H1 (cell line): ENCODE measurements at regions not wholly inside any gene's neighbourhood (a gene's known extent, or its start where the extent isn't known, plus 50 kb on each side); places are given as distances from the start of the nearest gene placed in this dataset.

Experiments used
- CTCF ChIA-PET: fragments of 300-600 bp; sonication (Branson Sonifier 250); formaldehyde crosslinking; loops from one replicate; lab custom pipeline; 2021; ENCODE audit not compliant: partially characterized antibody; lab: Charles Lee
- POLR2A ChIA-PET: fragments of 300-600 bp; sonication (Branson Sonifier 250); formaldehyde crosslinking; loops from one replicate; lab custom pipeline; 2021; ENCODE audit warnings: inconsistent platforms; ENCODE audit not compliant: partially characterized antibody; lab: Charles Lee
- DNase-seq, 2 experiments: peaks; one replicate each; pipeline versions ENCODE4 v3.0.0 to v3.0.0-alpha.2; 2010 to 2022; ENCODE audit warnings: low spot score in 2 of 2, low read depth in 1 of 2, mixed read lengths in 1 of 2
- FAIRE-seq: peaks from 2 replicates; lab custom pipeline; 2011; peaks lifted over from hg19 to GRCh38; lab: Jason Lieb, UNC
- H2AFZ ChIP-seq: 2 replicates; pipeline ENCODE4 v1.8.1; 2012; ENCODE audit warnings: low read length, inconsistent platforms
- H2AK5ac ChIP-seq: 2 replicates; pipeline ENCODE4 v1.6.1; 2013; ENCODE audit warnings: low read depth, low read length
- H2BK120ac ChIP-seq: replicated peaks from 2 replicates; pipeline ENCODE3; 2013; ENCODE audit warnings: low read depth, low read length, inconsistent platforms
- H2BK12ac ChIP-seq: 2 replicates; pipeline ENCODE4 v1.6.1; 2013; ENCODE audit warnings: low read depth, low read length
- H2BK15ac ChIP-seq: 2 replicates; pipeline ENCODE4 v1.6.1; 2013; ENCODE audit warnings: low read length
- H2BK20ac ChIP-seq: 2 replicates; pipeline ENCODE4 v1.6.1; 2013; ENCODE audit warnings: low read length
- H2BK5ac ChIP-seq: 2 replicates; pipeline ENCODE4 v1.6.1; 2013; ENCODE audit warnings: low read depth, low read length
- H3K14ac ChIP-seq: 2 replicates; pipeline ENCODE4 v1.6.1; 2013; ENCODE audit warnings: inconsistent platforms; ENCODE audit not compliant: insufficient read length
- H3K18ac ChIP-seq: 2 replicates; pipeline ENCODE4 v1.6.1; 2013; ENCODE audit warnings: low read length; ENCODE audit errors: extremely low read depth
- H3K23ac ChIP-seq: 2 replicates; pipeline ENCODE4 v1.6.1; 2013; ENCODE audit warnings: inconsistent platforms; ENCODE audit not compliant: insufficient read length
- H3K23me2 ChIP-seq: 2 replicates; pipeline ENCODE4 v1.6.1; 2013; ENCODE audit warnings: low read depth, low read length
- H3K27ac ChIP-seq: 2 replicates; pipeline ENCODE4 v1.6.1; 2011; ENCODE audit warnings: low read depth, low read length, inconsistent platforms
- H3K27me3 ChIP-seq, 4 experiments: replicated peaks in 1 of 4; 1 replicate in 1 of 4; 2 replicates in 3 of 4; pipeline versions ENCODE4 v1.6.1 to v1.8.1; 2011 to 2013; ENCODE audit warnings: low read length in 3 of 4, mild to moderate bottlenecking in 3 of 4, inconsistent platforms in 2 of 4, mixed read lengths in 2 of 4, moderate library complexity in 1 of 4; ENCODE audit not compliant: control insufficient read depth in 3 of 4, insufficient read depth in 3 of 4; ENCODE audit errors: extremely low read depth in 1 of 4
- H3K36me3 ChIP-seq, 4 experiments: 2 replicates each; pipeline versions ENCODE4 v1.6.1 to v1.8.1; 2011 to 2013; ENCODE audit warnings: mild to moderate bottlenecking in 4 of 4, low read length in 3 of 4, moderate library complexity in 2 of 4, control low read depth in 1 of 4, inconsistent platforms in 1 of 4; ENCODE audit not compliant: insufficient read depth in 4 of 4, control insufficient read depth in 2 of 4
- H3K4ac ChIP-seq: replicated peaks from 2 replicates; pipeline ENCODE3; 2013; ENCODE audit warnings: low read length, low read depth, mixed read lengths, inconsistent platforms; ENCODE audit not compliant: insufficient read length
- H3K4me1 ChIP-seq, 4 experiments: replicated peaks in 1 of 4; 1 replicate in 1 of 4; 2 replicates in 3 of 4; pipeline versions ENCODE4 v1.6.1 to v1.8.1; 2011 to 2013; ENCODE audit warnings: low read length in 3 of 4, inconsistent platforms in 2 of 4, mixed read lengths in 1 of 4; ENCODE audit not compliant: insufficient read depth in 4 of 4, control insufficient read depth in 3 of 4
- H3K4me2 ChIP-seq, 2 experiments: 2 replicates each; pipeline versions ENCODE4 v1.6.1 to v1.8.1; 2011 to 2013; ENCODE audit warnings: low read depth in 2 of 2, low read length in 2 of 2, control low read depth in 1 of 2, inconsistent platforms in 1 of 2, mild to moderate bottlenecking in 1 of 2; ENCODE audit not compliant: insufficient read depth in 1 of 2
- H3K4me3 ChIP-seq, 4 experiments: fragments of 200-600, 300-600 bp in 1 of 4; sonication (generic), shearing (Covaris generic), sonication (Bioruptor Twin) in 1 of 4; 2 replicates each; pipeline versions ENCODE4 v1.5.1 to v1.8.1; 2011 to 2016; ENCODE audit warnings: low read length in 4 of 4, low read depth in 3 of 4, control low read depth in 2 of 4, inconsistent platforms in 2 of 4, mild to moderate bottlenecking in 2 of 4, mixed read lengths in 1 of 4, moderate library complexity in 1 of 4; ENCODE audit not compliant: insufficient read depth in 2 of 4; ENCODE audit errors: extremely low read depth in 1 of 4
- H3K56ac ChIP-seq: replicated peaks from 2 replicates; pipeline ENCODE3; 2013; ENCODE audit warnings: low read depth, mild to moderate bottlenecking, mixed read lengths, low read length, inconsistent platforms; ENCODE audit not compliant: insufficient read length
- H3K79me1 ChIP-seq: 2 replicates; pipeline ENCODE4 v1.6.1; 2013; ENCODE audit warnings: low read depth, low read length, control low read depth
- H3K79me2 ChIP-seq, 2 experiments: 2 replicates each; pipeline versions ENCODE4 v1.6.1 to v1.8.1; 2012 to 2013; ENCODE audit warnings: low read length in 2 of 2, mild to moderate bottlenecking in 2 of 2, inconsistent platforms in 1 of 2; ENCODE audit not compliant: insufficient read depth in 2 of 2, control insufficient read depth in 1 of 2
- H3K9ac ChIP-seq, 4 experiments: replicated peaks in 1 of 4; 1 replicate in 1 of 4; 2 replicates in 3 of 4; pipeline versions ENCODE4 v1.6.1 to v1.8.1; 2011 to 2013; ENCODE audit warnings: low read depth in 3 of 4, low read length in 3 of 4, control low read depth in 2 of 4, mild to moderate bottlenecking in 2 of 4, moderate library complexity in 2 of 4, inconsistent platforms in 1 of 4; ENCODE audit errors: extremely low read depth in 1 of 4
- H3K9me3 ChIP-seq, 2 experiments: 2 replicates each; pipeline versions ENCODE4 v1.6.1 to v1.8.1; 2012 to 2013; ENCODE audit warnings: mild to moderate bottlenecking in 2 of 2, moderate library complexity in 2 of 2, control low read depth in 1 of 2, inconsistent platforms in 1 of 2, low read depth in 1 of 2, low read length in 1 of 2, mixed read lengths in 1 of 2; ENCODE audit not compliant: insufficient read depth in 2 of 2
- H4K20me1 ChIP-seq, 2 experiments: replicated peaks in 1 of 2; 2 replicates each; pipeline versions ENCODE3 to v1.8.1; 2011 to 2013; ENCODE audit warnings: inconsistent platforms in 2 of 2, low read length in 2 of 2, mild to moderate bottlenecking in 1 of 2; ENCODE audit not compliant: insufficient read depth in 2 of 2, control insufficient read depth in 1 of 2
- H4K5ac ChIP-seq: 2 replicates; pipeline ENCODE4 v1.6.1; 2013; ENCODE audit warnings: low read length, low read depth, mixed read lengths, inconsistent platforms; ENCODE audit not compliant: insufficient read length
- H4K8ac ChIP-seq: 2 replicates; pipeline ENCODE4 v1.8.0; 2013; ENCODE audit warnings: mild to moderate bottlenecking, moderate library complexity, low read length, inconsistent platforms; ENCODE audit not compliant: insufficient read depth; ENCODE audit errors: extremely low read depth
- H4K91ac ChIP-seq: replicated peaks from 2 replicates; pipeline ENCODE3; 2013; ENCODE audit warnings: low read length, mixed read lengths, inconsistent platforms; ENCODE audit not compliant: insufficient read length
- SRF ChIP-seq: IDR thresholded peaks from 2 replicates; pipeline ENCODE4 v1.6.1; 2011; ENCODE audit warnings: mild to moderate bottlenecking, low read depth, low read length, moderate library complexity
- WGBS, 2 experiments: shearing (Covaris generic) in 1 of 2; methylation state at CpG; one replicate each; pipeline versions ENCODE4 v1.1.6 to v1.1.7; 2013 to 2015; ENCODE audit warnings: low lambda C conversion rate in 2 of 2, mixed read lengths in 2 of 2, inconsistent platforms in 1 of 2, low coverage in 1 of 2, missing lambda C conversion rate in 1 of 2; ENCODE audit not compliant: insufficient replicate concordance in 2 of 2, insufficient coverage in 1 of 2, insufficient read length in 1 of 2; ENCODE audit errors: extremely low coverage in 1 of 2, missing lambda C conversion rate in 1 of 2; 5-methylcytosine and 5-hydroxymethylcytosine counted together

DNA sequence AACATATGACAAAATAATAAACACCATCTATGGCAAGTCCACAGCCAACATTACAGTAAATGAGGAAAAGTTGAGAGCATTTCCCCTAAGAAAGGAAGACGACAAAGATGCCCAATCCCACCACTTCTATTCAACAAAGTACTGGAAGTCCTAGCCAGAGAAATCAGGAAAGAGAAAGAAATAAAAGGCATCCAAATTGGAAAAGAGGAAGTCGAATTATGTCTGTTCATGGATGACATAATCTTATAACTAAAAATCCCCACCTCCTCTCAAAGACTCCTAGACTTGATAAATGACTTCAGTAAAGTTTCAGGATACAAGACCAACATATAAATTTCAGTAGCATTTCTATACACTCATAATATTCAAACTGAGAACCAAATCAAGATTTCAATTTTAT, 288.5 kb upstream of the POT1 start:
- Histone ChIP-seq H3K23me2 (no peaks in the 10 kb centered on the region), H3K4me2 (no peak overlapping the region), H3K79me1 (no peaks in the 10 kb centered on the region), H3K4ac (no peak overlapping the region), H3K4me3 (no peak overlapping the region), H3K27ac (no peak overlapping the region), H2BK5ac (no peak overlapping the region), H4K5ac (no peak overlapping the region), H3K23ac (no peak overlapping the region), H2AK5ac (no peak overlapping the region), H3K18ac (no peak overlapping the region), H3K9ac (no peak overlapping the region), H2BK20ac (no peak overlapping the region), H3K79me2 (no peaks in the 10 kb centered on the region), H3K36me3 (no peaks in the 10 kb centered on the region), H3K14ac (no peak overlapping the region), H3K4me1 (peaks cover 0 to 3% (median 0%) of the 10 kb centered on the region in 4 experiments; a peak in 2 of 7 replicates), H4K20me1 (no peaks in the 10 kb centered on the region), H2BK15ac (no peak overlapping the region), H2BK120ac (no peak overlapping the region), H4K8ac (no peak overlapping the region), H2BK12ac (no peak overlapping the region), H4K91ac (no peak overlapping the region), H2AFZ (no peak overlapping the region), H3K9me3 (no peaks in the 10 kb centered on the region), H3K27me3 (peaks cover 0 to 1% (median 0%) of the 10 kb centered on the region in 4 experiments; a peak in 1 of 7 replicates), H3K56ac (no peak overlapping the region)
- FAIRE-seq (no peak), DNase-seq (no peak)
- ChIA-PET POLR2A (no interaction called here), CTCF (no interaction called here)
- TF ChIP-seq SRF, result no peak
- 93% methylated on average over 2 of the region's 2 CpGs; no CpG with 5 or more reads in 1 of the 2 experiments for WGBS, 2 experiments
